Epithelial cell of proximal tubule (primary cell): ENCODE measurements at regions not wholly inside any gene's neighbourhood (a gene's known extent, or its start where the extent isn't known, plus 50 kb on each side); places are given as distances from the start of the nearest gene placed in this dataset.

ENCODE experiments used
- DNase-seq: peaks from one replicate; pipeline ENCODE4 v3.0.0-alpha.2; 2011; ENCODE audit warnings: low read depth
- H3K4me3 ChIP-seq: 2 replicates; pipeline ENCODE4 v1.5.1; 2011; ENCODE audit warnings: low read depth, mild to moderate bottlenecking, low read length
- TF ChIP-seq, protein P1 (sequence below): conservative IDR thresholded peaks from 2 replicates; pipeline ENCODE4 v1.5.1; 2012; ENCODE audit warnings: low read depth, mild to moderate bottlenecking, low read length

DNA sequence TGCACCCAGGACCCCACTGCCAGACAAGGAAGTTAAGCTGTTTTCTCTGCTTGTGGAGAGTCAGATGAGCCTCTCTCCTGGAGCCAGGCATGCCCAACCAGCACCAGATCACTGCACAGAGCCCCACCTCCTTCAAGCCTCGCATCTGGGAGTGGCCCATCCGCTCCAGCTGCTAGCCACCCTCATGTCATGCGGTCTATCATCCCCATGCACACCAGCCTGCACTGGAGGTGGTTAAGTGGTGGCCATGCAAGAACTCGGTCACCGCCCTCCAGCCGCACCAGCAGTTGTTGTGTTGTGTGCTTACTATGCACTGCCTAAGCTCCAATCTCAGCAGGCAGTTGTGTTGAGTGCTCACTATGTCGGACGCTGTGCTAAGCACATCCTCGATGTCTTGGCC lies 177.9 kb upstream of the SLC14A2 start:
- DNase-seq, result no peak
- TF ChIP-seq, protein P1, sequence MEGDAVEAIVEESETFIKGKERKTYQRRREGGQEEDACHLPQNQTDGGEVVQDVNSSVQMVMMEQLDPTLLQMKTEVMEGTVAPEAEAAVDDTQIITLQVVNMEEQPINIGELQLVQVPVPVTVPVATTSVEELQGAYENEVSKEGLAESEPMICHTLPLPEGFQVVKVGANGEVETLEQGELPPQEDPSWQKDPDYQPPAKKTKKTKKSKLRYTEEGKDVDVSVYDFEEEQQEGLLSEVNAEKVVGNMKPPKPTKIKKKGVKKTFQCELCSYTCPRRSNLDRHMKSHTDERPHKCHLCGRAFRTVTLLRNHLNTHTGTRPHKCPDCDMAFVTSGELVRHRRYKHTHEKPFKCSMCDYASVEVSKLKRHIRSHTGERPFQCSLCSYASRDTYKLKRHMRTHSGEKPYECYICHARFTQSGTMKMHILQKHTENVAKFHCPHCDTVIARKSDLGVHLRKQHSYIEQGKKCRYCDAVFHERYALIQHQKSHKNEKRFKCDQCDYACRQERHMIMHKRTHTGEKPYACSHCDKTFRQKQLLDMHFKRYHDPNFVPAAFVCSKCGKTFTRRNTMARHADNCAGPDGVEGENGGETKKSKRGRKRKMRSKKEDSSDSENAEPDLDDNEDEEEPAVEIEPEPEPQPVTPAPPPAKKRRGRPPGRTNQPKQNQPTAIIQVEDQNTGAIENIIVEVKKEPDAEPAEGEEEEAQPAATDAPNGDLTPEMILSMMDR, result no peak
- no peak overlapping the region for H3K4me3 ChIP-seq

DNA sequence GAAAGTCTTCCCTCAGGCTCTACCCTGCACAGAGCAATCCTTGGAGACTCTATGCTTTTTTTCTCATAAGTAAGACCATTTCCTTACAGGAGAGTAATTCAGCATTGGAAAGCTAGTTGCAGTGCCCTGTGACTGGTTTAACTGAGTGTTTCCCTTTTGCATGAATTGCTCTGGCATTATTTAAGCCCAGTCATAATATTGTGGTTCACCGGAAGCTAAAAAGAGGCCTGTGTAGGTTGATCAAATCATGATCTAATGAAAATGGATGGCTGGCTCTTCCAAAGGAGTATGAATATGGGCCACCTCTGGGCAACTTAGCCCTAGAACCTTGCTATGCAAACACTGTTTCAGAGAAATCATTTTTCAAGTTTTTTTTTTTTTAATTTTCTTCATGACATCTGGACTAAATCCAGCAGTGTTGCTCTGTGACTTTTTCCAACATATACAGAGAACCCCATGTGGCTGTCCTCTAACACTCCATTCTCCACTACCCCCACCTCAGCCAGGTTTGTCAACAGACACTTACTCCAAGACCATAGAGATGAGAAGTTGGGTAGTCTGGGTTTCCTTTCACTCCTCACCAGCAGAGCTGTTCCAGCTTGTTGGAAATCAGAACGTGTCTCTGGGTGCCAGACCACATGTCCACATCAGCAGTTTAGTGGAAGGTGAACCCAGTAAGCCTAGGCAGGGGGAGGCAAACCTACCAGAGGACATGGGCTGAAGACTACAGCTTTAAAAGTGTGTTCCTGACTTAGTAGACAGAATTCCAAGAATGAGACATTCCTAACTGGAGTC lies 175.2 kb upstream of the SLC14A2 start:
- TF ChIP-seq, protein P1, result no peak

DNA sequence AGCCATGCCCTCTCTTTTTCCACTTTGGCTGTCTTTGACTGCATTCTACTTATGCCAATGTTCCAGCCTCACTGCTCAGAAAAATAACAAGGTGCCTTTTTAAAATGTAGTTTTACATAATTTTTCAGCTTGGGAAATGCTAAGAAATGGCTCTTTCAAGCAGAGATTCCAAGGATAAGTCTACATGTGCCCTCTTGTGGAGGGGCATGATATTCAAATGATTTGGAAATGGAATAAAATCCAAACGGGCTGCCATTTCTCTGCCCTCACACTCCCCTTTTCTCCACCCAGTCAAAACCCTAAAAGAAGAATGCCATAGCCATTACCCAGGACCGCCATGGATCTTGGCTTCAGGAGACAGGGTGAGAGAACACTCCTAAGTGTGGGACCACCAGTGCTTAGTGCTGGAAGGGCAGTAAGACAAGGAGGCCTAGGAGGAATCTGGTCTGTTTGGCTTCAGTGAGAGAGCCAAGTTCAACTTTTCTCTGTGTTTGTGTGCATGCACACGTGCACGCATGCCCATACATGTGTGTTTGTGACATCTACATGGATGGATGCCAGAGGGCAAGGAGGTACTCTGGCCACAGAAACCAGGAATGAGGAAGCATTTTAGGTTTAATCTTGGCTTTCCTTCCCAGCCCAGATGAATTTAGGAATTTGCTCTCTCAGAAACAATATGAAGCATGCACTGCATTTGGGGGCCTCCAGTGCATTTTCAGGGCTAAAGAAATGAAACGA lies 174.0 kb upstream of the SLC14A2 start:
- TF ChIP-seq, protein P1, result peak; percentile 51
- no peak overlapping the region for H3K4me3 ChIP-seq
- no peak for DNase-seq

More for the DNA sequence above, 175.2 kb upstream of the SLC14A2 start:
- no peak overlapping the region for H3K4me3 ChIP-seq
- DNase-seq, result no peak

DNA sequence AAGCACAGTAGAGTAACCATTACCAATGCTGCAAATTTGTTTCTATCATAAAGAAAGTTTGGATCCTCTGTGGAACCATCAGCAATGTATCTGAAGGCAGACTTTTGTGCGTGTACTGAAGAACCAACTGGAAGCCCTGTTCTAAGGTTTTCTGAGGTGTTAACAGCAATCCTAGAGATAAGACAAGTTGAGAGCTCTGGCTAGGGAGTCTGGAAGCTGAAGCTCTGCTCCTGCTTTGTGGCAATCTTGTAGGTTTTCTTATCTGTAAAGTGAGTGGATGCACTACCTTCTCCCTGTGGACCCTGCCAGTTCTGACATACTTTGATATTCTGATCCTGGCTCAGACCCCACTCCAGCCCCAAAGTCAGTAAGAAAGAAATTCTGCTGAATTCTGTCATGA lies 171.2 kb upstream of the SLC14A2 start:
- DNase-seq, result no peak
- TF ChIP-seq, protein P1, result no peak
- H3K4me3 ChIP-seq, result no peak overlapping the region

DNA sequence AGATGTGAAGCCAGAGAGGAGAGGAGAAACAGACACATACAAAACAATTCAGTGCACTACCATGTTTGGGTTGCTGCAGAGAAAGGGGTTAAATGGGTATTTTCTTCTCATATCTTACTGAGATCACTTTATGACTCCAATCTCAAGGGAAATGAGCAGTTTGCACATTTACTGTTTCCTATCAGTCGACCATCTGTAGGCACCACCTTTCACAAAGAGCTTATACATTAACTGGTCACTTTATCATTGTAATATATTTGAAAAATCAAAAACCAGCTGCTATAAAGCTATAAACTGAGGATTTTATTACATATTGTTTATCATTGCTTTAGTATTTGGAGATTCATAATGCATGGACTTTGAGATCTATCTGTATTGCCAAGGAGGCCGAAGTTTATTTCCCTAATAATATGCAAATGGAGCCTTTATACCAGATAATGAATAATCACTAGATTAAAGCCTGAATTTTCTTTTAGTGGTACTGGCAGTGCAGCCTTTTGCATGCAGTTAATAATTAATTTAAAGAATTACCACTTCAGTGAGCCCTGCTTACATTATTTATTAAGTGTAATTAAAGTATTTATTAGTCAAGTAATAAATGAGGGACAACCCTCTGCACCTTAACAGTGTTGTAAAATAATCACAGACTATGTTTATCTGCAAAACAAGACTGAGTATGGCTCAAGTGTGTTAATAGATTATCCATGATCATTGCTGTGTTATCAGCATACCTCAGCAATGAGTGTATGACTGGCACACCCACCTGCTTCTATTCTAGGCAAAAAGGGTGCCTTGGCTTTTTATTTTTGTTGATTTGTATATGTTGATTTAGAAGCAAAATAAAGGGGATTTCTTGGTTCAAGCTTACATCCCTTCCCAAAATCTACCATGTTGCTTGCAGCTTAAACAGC lies 167.7 kb upstream of the SLC14A2 start:
- peak; percentile 7 for DNase-seq
- no peak overlapping the region for H3K4me3 ChIP-seq
- TF ChIP-seq, protein P1, result no peak

DNA sequence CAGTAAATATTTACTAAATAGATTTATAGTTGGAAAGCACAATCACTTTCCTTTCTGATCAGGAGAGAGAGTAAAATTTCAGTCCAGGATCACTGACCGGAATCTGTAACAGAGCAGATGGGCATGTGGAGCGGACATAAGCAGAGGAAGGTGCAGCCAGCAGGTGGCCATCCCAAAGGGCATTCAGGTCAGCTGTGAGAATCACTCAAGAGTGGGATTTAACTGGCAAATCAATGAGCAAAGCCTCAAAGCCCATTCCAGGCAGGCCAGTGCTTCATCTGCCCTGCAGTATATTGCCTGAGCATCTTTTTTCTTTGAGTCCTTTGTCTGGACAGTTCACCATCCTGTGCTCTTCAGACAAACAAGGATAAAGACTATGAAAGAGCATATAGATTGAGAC lies 166.4 kb upstream of the SLC14A2 start:
- TF ChIP-seq, protein P1, result no peak

More for the DNA sequence above, 166.4 kb upstream of the SLC14A2 start:
- H3K4me3 ChIP-seq, result no peak overlapping the region
- no peak for DNase-seq
